GM12878 (cell line): ENCODE measurements at regions not wholly inside any gene's neighbourhood (a gene's known extent, or its start where the extent isn't known, plus 50 kb on each side); places are given as distances from the start of the nearest gene placed in this dataset.

Experiments
- ATAC-seq: fragments of 200-7000 bp; cut with Tn5 transposase; 3 replicates; pipeline ENCODE4 v1.9.1; 2020; ENCODE audit warnings: mild to moderate bottlenecking, moderate library complexity
- BruUV-seq: library from RNA; stranded (reverse); fragments of 400-500 nt; replicated peaks from 2 replicates; lab custom pipeline; 2021; lab: Mats Ljungman, UMichigan
- CTCF ChIA-PET: fragments of 300-600 bp; sonication (Branson Sonifier 250); formaldehyde crosslinking; extraction: SDS; loops from one replicate; lab custom pipeline; 2021; ENCODE audit warnings: inconsistent platforms; lab: Yijun Ruan, JAX
- POLR2A ChIA-PET: fragments of 350-600 bp; formaldehyde crosslinking; extraction: SDS; loops from one replicate; lab custom pipeline; 2021; ENCODE audit warnings: inconsistent platforms; lab: Charles Lee
- RAD21 ChIA-PET: fragments of 300-600 bp; sonication (Branson Sonifier 250); formaldehyde crosslinking; loops from one replicate; lab custom pipeline; 2023; ENCODE audit warnings: antibody characterized with exemption; ENCODE audit not compliant: unreplicated experiment; lab: Charles Lee
- SMC1A ChIA-PET: fragments of 300-600 bp; sonication (Branson Sonifier 250); formaldehyde crosslinking; loops from one replicate; lab custom pipeline; 2023; ENCODE audit not compliant: unreplicated experiment, uncharacterized antibody; lab: Charles Lee
- DNase-seq: peaks from one replicate; pipeline ENCODE4 v3.0.0-alpha.2; 2011; ENCODE audit warnings: low read depth, low spot score
- FAIRE-seq: peaks from 3 replicates; lab custom pipeline; 2011; peaks lifted over from hg19 to GRCh38; lab: Jason Lieb, UNC
- H2AFZ ChIP-seq: 2 replicates; pipeline ENCODE4 v1.6.0; 2011; ENCODE audit warnings: low read depth, low read length, control low read depth; ENCODE audit not compliant: control insufficient read depth
- H3K27ac ChIP-seq: 2 replicates; pipeline ENCODE4 v1.5.1; 2011; ENCODE audit warnings: control low read depth; ENCODE audit not compliant: control insufficient read depth, insufficient read depth
- H3K27me3 ChIP-seq, 2 experiments: replicated peaks in 1 of 2; 2 replicates each; pipeline versions ENCODE4 v1.6.0 to v1.6.1; 2011; ENCODE audit warnings: low read length in 1 of 2; ENCODE audit not compliant: control insufficient read depth in 2 of 2, insufficient read depth in 2 of 2
- H3K36me3 ChIP-seq, 2 experiments: 2 replicates each; pipeline ENCODE4 v1.5.1; 2011; ENCODE audit warnings: low read length in 1 of 2; ENCODE audit not compliant: control insufficient read depth in 2 of 2, insufficient read depth in 2 of 2
- H3K4me1 ChIP-seq: 2 replicates; pipeline ENCODE4 v1.6.1; 2011; ENCODE audit warnings: mild to moderate bottlenecking, low read length, moderate library complexity, mixed read lengths; ENCODE audit not compliant: control insufficient read depth, insufficient read depth
- H3K4me2 ChIP-seq: 2 replicates; pipeline ENCODE4 v1.6.0; 2011; ENCODE audit warnings: control low read depth; ENCODE audit not compliant: control insufficient read depth, insufficient read depth
- H3K4me3 ChIP-seq: fragments of 200-600 bp; sonication (generic); 2 replicates; pipeline ENCODE4 v1.5.1; 2016
- H3K79me2 ChIP-seq: 2 replicates; pipeline ENCODE4 v1.6.0; 2011; ENCODE audit warnings: low read length; ENCODE audit not compliant: control insufficient read depth, insufficient read depth
- H3K9ac ChIP-seq: 2 replicates; pipeline ENCODE4 v1.8.0; 2011; ENCODE audit warnings: low read length, control low read depth, mixed read lengths; ENCODE audit not compliant: control insufficient read depth, insufficient read depth
- H3K9me3 ChIP-seq: replicated peaks from 3 replicates; pipeline ENCODE4 v1.5.1; 2011; ENCODE audit warnings: mild to moderate bottlenecking, low read length; ENCODE audit not compliant: control insufficient read depth, insufficient read depth
- H4K20me1 ChIP-seq: 2 replicates; pipeline ENCODE4 v1.6.0; 2011; ENCODE audit not compliant: control insufficient read depth, insufficient read depth
- ATF3 ChIP-seq: IDR thresholded peaks from 2 replicates; pipeline ENCODE4 v1.6.1; 2011; ENCODE audit warnings: low read depth, mild to moderate bottlenecking, low read length, moderate library complexity, borderline replicate concordance; ENCODE audit errors: extremely low read depth
- EED ChIP-seq: sonication (generic); IDR thresholded peaks from 2 replicates; pipeline ENCODE4 v1.6.1; 2016; ENCODE audit warnings: antibody characterized with exemption, low read depth
- ELK1 ChIP-seq: IDR thresholded peaks from 2 replicates; pipeline ENCODE4 v1.6.1; 2012; ENCODE audit warnings: low read depth, low read length, improper control_type of control experiment
- HDAC2 ChIP-seq: fragments of 200-600 bp; sonication (generic); IDR thresholded peaks from 2 replicates; pipeline ENCODE4 v1.6.1; 2017
- JUNB ChIP-seq: IDR thresholded peaks from 2 replicates; pipeline ENCODE4 v1.6.1; 2016; ENCODE audit warnings: antibody characterized with exemption, mild to moderate bottlenecking
- MYB ChIP-seq: fragments of 150-350 bp; IDR thresholded peaks from 2 replicates; pipeline ENCODE4 v1.6.1; 2014; ENCODE audit warnings: mild to moderate bottlenecking, low read depth, low read length, borderline replicate concordance
- NRF1 ChIP-seq: conservative IDR thresholded peaks from 2 replicates; pipeline ENCODE4 v1.6.1; 2011; ENCODE audit warnings: mild to moderate bottlenecking, low read depth, low read length, improper control_type of control experiment
- RAD21 ChIP-seq: IDR thresholded peaks from 2 replicates; pipeline ENCODE4 v1.6.1; 2011; ENCODE audit warnings: mild to moderate bottlenecking, low read depth, low read length, moderate library complexity; ENCODE audit not compliant: insufficient read depth
- RBBP5 ChIP-seq: fragments of 200-600 bp; sonication (generic); conservative IDR thresholded peaks from 2 replicates; pipeline ENCODE4 v1.6.1; 2016
- SMAD1 ChIP-seq: fragments of 450-650 bp; IDR thresholded peaks from 2 replicates; pipeline ENCODE4 v1.6.1; 2018; ENCODE audit warnings: mild to moderate bottlenecking, low read depth; ENCODE audit not compliant: partially characterized antibody
- SREBF1 ChIP-seq: IDR thresholded peaks from 2 replicates; pipeline ENCODE4 v1.6.1; 2012; ENCODE audit warnings: mild to moderate bottlenecking, low read length
- ZBED1 ChIP-seq: IDR thresholded peaks from 2 replicates; pipeline ENCODE4 v1.6.1; 2016; ENCODE audit warnings: borderline replicate concordance
- ZBTB40 ChIP-seq: fragments of 450-650 bp; IDR thresholded peaks from 2 replicates; pipeline ENCODE4 v1.6.1; 2016; ENCODE audit warnings: mild to moderate bottlenecking, moderate library complexity, borderline replicate concordance
- WGBS: methylation state at CpG from one replicate; pipeline ENCODE4 v1.1.6; 2016; ENCODE audit warnings: low lambda C conversion rate; ENCODE audit not compliant: insufficient replicate concordance, insufficient coverage; ENCODE audit errors: missing lambda C conversion rate; 5-methylcytosine and 5-hydroxymethylcytosine counted together
- in situ Hi-C: fragments of 300-500 bp; cut with MboI; formaldehyde crosslinking; loops from 9 replicates; pipeline ENCODE4 v1.14.3; 2018; ENCODE audit warnings: mixed read lengths
- intact Hi-C: fragments of 100-400 bp; cut with micrococcal nuclease; formaldehyde crosslinking; loops from one replicate; pipeline ENCODE4 v1.14.2; 2022; ENCODE audit not compliant: unreplicated experiment
- TF ChIP-seq, protein P1 (sequence below): fragments of 450-650 bp; IDR thresholded peaks from 2 replicates; pipeline ENCODE4 v1.6.1; 2016; ENCODE audit warnings: mild to moderate bottlenecking
- TF ChIP-seq, protein P2 (sequence below): IDR thresholded peaks from 2 replicates; pipeline ENCODE4 v1.6.1; 2011; ENCODE audit warnings: mild to moderate bottlenecking, low read depth, low read length, moderate library complexity; ENCODE audit not compliant: insufficient replicate concordance
- TF ChIP-seq, protein P3 (sequence below): IDR thresholded peaks from 2 replicates; pipeline ENCODE4 v1.6.1; 2012; ENCODE audit warnings: low read depth, low read length, improper control_type of control experiment

DNA sequence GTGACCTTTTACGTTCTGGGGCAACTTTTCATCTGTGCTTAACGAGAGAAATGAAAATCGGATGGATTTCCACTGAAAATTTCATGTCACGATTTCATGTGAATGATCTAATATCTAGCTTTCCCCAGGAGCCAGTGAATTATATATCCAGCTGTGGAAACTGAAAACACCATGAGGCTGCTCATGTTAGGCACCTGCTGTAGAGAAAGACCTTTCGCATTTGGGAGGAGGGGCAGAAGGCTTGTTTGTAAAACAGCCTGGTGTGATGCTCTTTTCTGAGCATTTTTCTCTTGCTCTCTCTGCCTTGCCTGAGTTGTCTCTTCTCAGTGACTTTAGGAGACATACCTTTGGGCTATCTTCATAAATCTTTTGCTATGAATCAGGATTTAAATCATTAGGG lies 84.6 kb upstream of the CYP1B1 start (continued):
- TF ChIP-seq, protein P1, sequence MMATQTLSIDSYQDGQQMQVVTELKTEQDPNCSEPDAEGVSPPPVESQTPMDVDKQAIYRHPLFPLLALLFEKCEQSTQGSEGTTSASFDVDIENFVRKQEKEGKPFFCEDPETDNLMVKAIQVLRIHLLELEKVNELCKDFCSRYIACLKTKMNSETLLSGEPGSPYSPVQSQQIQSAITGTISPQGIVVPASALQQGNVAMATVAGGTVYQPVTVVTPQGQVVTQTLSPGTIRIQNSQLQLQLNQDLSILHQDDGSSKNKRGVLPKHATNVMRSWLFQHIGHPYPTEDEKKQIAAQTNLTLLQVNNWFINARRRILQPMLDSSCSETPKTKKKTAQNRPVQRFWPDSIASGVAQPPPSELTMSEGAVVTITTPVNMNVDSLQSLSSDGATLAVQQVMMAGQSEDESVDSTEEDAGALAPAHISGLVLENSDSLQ = no peak
- TF ChIP-seq, protein P2, sequence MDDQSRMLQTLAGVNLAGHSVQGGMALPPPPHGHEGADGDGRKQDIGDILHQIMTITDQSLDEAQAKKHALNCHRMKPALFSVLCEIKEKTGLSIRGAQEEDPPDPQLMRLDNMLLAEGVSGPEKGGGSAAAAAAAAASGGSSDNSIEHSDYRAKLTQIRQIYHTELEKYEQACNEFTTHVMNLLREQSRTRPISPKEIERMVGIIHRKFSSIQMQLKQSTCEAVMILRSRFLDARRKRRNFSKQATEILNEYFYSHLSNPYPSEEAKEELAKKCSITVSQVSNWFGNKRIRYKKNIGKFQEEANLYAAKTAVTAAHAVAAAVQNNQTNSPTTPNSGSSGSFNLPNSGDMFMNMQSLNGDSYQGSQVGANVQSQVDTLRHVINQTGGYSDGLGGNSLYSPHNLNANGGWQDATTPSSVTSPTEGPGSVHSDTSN = no peak

GRCh38 chr2:38159597-38159996 lies 83.6 kb upstream of the CYP1B1 start:
- no peak for FAIRE-seq
- no peak for ATAC-seq
- H3K9ac ChIP-seq = no peak overlapping the region
- no peak overlapping the region for H3K4me3 ChIP-seq
- no peaks in the 10 kb centered on the region for H3K36me3 ChIP-seq
- no peaks in the 10 kb centered on the region for H3K79me2 ChIP-seq
- no peaks in the 10 kb centered on the region; a peak in 1 of 4 replicates for H3K27me3 ChIP-seq
- intact Hi-C loops = no loop called here
- WGBS = 79% methylated on average over 3 of the region's 3 CpGs
- ChIA-PET CTCF (no interaction called here), SMC1A (no interaction called here), RAD21 (no interaction called here), POLR2A (no interaction called here)
- no peaks in the 10 kb centered on the region for H4K20me1 ChIP-seq
- in situ Hi-C loops = no loop called here
- peaks cover 1% of the 10 kb centered on the region for H3K4me1 ChIP-seq
- no peak overlapping the region for H3K27ac ChIP-seq
- no peak for DNase-seq
- no peak overlapping the region for H3K4me2 ChIP-seq
- H2AFZ ChIP-seq = no peak overlapping the region
- BruUV-seq = no TSS peak
- no peaks in the 10 kb centered on the region; the same call in 2 of the 3 replicates for H3K9me3 ChIP-seq
- TF ChIP-seq RBBP5 = no peak
- no peak for TF ChIP-seq ZBED1
- no peak for TF ChIP-seq EED
- TF ChIP-seq SMAD1 = no peak
- no peak for TF ChIP-seq MYB
- TF ChIP-seq SREBF1 = no peak
- no peak for TF ChIP-seq JUNB
- no peak for TF ChIP-seq HDAC2
- TF ChIP-seq ATF3 = no peak
- TF ChIP-seq ZBTB40 = no peak
- no peak for TF ChIP-seq NRF1
- TF ChIP-seq, protein P3, sequence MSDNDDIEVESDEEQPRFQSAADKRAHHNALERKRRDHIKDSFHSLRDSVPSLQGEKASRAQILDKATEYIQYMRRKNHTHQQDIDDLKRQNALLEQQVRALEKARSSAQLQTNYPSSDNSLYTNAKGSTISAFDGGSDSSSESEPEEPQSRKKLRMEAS = no peak
- TF ChIP-seq ELK1 = no peak
- TF ChIP-seq RAD21 = no peak
